Upper lobe of left lung (tissue), 6 donors: ENCODE measurements at regions not wholly inside any gene's neighbourhood (a gene's known extent, or its start where the extent isn't known, plus 50 kb on each side); places are given as distances from the start of the nearest gene placed in this dataset.

Experiments
- ATAC-seq, 2 donors: fragments of 200-7000 bp; cut with Tn5 transposase; one replicate each; pipeline ENCODE4 v1.9.1; 2022; ENCODE audit warnings: mild to moderate bottlenecking in 2 of 2, moderate library complexity in 2 of 2; ENCODE audit not compliant: low FRiP score in 2 of 2
- DNase-seq, 2 donors: peaks; one replicate each; pipeline ENCODE4 v3.0.0-alpha.2; 2019 to 2020
- H3K27ac ChIP-seq, 4 donors: fragments of 200-600 bp; sonication (generic); one replicate each; pipeline ENCODE4 v1.5.1; 2016 to 2019
- H3K27me3 ChIP-seq, 4 donors: fragments of 200-600 bp; sonication (generic); one replicate each; pipeline ENCODE4 v1.5.1; 2017 to 2019
- H3K36me3 ChIP-seq, 4 donors: fragments of 200-600 bp; sonication (generic); one replicate each; pipeline ENCODE4 v1.5.1; 2016 to 2019
- H3K4me1 ChIP-seq, 4 donors: fragments of 200-600 bp; sonication (generic); one replicate each; pipeline ENCODE4 v1.5.1; 2018 to 2019
- H3K4me3 ChIP-seq, 4 donors: fragments of 200-600 bp; sonication (generic); one replicate each; pipeline ENCODE4 v1.5.1; 2017 to 2019; ENCODE audit warnings: mild to moderate bottlenecking in 2 of 4, moderate library complexity in 1 of 4
- H3K9me3 ChIP-seq, 4 donors: fragments of 200-600 bp; sonication (generic); one replicate each; pipeline ENCODE4 v1.5.1; 2018 to 2019
- EP300 ChIP-seq, 4 donors: sonication (generic); formaldehyde crosslinking; IDR thresholded peaks; one replicate each; pipeline ENCODE4 v1.5.1; 2017; ENCODE audit warnings: antibody characterized with exemption in 4 of 4, control low read depth in 2 of 4
- POLR2A ChIP-seq, 4 donors: fragments of 450-650 bp; IDR thresholded peaks; one replicate each; pipeline ENCODE4 v1.5.1; 2016 to 2017; ENCODE audit warnings: antibody characterized with exemption in 4 of 4, mild to moderate bottlenecking in 2 of 4
- POLR2AphosphoS5 ChIP-seq, 2 donors: sonication (generic); formaldehyde crosslinking; IDR thresholded peaks; one replicate each; pipeline ENCODE4 v1.5.1; 2017; ENCODE audit warnings: antibody characterized with exemption in 2 of 2
- WGBS, 2 donors: methylation state at CpG; one replicate each; pipeline ENCODE4 v1.1.5; 2017 to 2018; 5-methylcytosine and 5-hydroxymethylcytosine counted together
- TF ChIP-seq, protein P1 (sequence below), 6 experiments: fragments of 450-650 bp in 4 of 6; fragments of 200-600 bp in 2 of 6; sonication (generic) in 2 of 6; IDR thresholded peaks; one replicate each; pipeline ENCODE4 v1.5.1; 2016 to 2019; ENCODE audit warnings: antibody characterized with exemption in 6 of 6
- donor health status: DM: no; HTN: no; CAD: no; lungs with moderate emphysema.
- donor health status: DM: no; HTN: yes; CAD: no; lungs with severe emphysema.

- Histone ChIP-seq H3K4me3 (no peak overlapping the region), H3K9me3 (no peaks in the 10 kb centered on the region), H3K27me3 (no peaks in the 10 kb centered on the region), H3K4me1 (no peaks in the 10 kb centered on the region), H3K36me3 (no peaks in the 10 kb centered on the region), H3K27ac (no peak overlapping the region)
- 85 to 100% methylated on average over 1 to 5 of the region's 5 CpGs for WGBS, 2 donors
- DNase-seq (no peak), ATAC-seq (no peak)
- TF ChIP-seq, protein P1, sequence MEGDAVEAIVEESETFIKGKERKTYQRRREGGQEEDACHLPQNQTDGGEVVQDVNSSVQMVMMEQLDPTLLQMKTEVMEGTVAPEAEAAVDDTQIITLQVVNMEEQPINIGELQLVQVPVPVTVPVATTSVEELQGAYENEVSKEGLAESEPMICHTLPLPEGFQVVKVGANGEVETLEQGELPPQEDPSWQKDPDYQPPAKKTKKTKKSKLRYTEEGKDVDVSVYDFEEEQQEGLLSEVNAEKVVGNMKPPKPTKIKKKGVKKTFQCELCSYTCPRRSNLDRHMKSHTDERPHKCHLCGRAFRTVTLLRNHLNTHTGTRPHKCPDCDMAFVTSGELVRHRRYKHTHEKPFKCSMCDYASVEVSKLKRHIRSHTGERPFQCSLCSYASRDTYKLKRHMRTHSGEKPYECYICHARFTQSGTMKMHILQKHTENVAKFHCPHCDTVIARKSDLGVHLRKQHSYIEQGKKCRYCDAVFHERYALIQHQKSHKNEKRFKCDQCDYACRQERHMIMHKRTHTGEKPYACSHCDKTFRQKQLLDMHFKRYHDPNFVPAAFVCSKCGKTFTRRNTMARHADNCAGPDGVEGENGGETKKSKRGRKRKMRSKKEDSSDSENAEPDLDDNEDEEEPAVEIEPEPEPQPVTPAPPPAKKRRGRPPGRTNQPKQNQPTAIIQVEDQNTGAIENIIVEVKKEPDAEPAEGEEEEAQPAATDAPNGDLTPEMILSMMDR (IDR thresholded peaks at IDR 0.05), result no peak
- TF ChIP-seq POLR2AphosphoS5 (IDR thresholded peaks at IDR 0.05), result no peak
- TF ChIP-seq POLR2A (IDR thresholded peaks at IDR 0.05), result no peak
- no peak for TF ChIP-seq EP300 (IDR thresholded peaks at IDR 0.05)
Observed at GRCh38 chr17:13106171-13106570, 88.3 kb upstream of the ELAC2 start.

GRCh38 chr17:13104576-13104975 lies 86.7 kb upstream of the ELAC2 start:
- Histone ChIP-seq H3K36me3 (no peaks in the 10 kb centered on the region), H3K27ac (no peak overlapping the region), H3K9me3 (no peaks in the 10 kb centered on the region), H3K4me3 (no peak overlapping the region), H3K27me3 (no peaks in the 10 kb centered on the region), H3K4me1 (no peaks in the 10 kb centered on the region)
- ATAC-seq, result no peak
- DNase-seq, result no peak
- 75 to 89% methylated on average over 3 of the region's 3 CpGs for WGBS, 2 donors
- TF ChIP-seq, protein P1 (IDR thresholded peaks at IDR 0.05), result no peak
- no peak for TF ChIP-seq EP300 (IDR thresholded peaks at IDR 0.05)
- TF ChIP-seq POLR2A (IDR thresholded peaks at IDR 0.05), result no peak
- TF ChIP-seq POLR2AphosphoS5 (IDR thresholded peaks at IDR 0.05), result no peak

DNA sequence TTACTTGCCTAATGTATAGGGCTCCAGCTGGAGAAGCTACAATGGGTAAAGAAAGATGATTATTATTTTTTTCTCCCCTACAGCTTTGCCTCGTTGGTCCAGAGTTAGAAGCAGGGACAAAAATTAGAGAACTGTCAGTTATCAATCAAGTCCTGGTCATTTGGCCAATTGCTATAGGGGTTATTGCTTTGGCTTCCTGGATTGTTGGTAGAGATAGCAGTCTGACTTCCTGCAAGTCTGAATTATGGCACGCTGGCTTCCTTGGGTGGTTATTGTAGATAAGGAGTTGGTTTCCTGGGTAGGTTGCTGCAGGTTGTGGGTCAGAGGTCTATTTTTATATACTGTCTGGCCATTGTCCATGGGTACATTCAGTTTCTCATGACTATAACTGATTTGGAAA lies 84.7 kb upstream of the ELAC2 start:
- TF ChIP-seq, protein P1 (IDR thresholded peaks at IDR 0.05), result no peak
- TF ChIP-seq EP300 (IDR thresholded peaks at IDR 0.05) (no peak), POLR2AphosphoS5 (IDR thresholded peaks at IDR 0.05) (no peak), POLR2A (IDR thresholded peaks at IDR 0.05) (no peak)
- Histone ChIP-seq H3K27me3 (no peaks in the 10 kb centered on the region), H3K27ac (no peak overlapping the region), H3K9me3 (no peaks in the 10 kb centered on the region), H3K36me3 (no peaks in the 10 kb centered on the region), H3K4me3 (no peak overlapping the region), H3K4me1 (no peaks in the 10 kb centered on the region)
- DNase-seq, result no peak
- ATAC-seq, result no peak
- WGBS, 2 donors, result 32 to 33% methylated on average over 2 of the region's 2 CpGs

- no peak overlapping the region for H3K27ac ChIP-seq
- no peaks in the 10 kb centered on the region for H3K4me1 ChIP-seq
- TF ChIP-seq POLR2AphosphoS5 (IDR thresholded peaks at IDR 0.05), result no peak
- no peak for TF ChIP-seq POLR2A (IDR thresholded peaks at IDR 0.05)
- TF ChIP-seq, protein P1 (IDR thresholded peaks at IDR 0.05), result no peak
- no peak for TF ChIP-seq EP300 (IDR thresholded peaks at IDR 0.05)
- no peaks in the 10 kb centered on the region for H3K9me3 ChIP-seq
- H3K36me3 ChIP-seq, result no peaks in the 10 kb centered on the region
- ATAC-seq, result no peak
- no peaks in the 10 kb centered on the region for H3K27me3 ChIP-seq
- DNase-seq, result no peak
- WGBS, 2 donors, result 79% methylated on average over 9 of the region's 9 CpGs
- no peak overlapping the region for H3K4me3 ChIP-seq
Observed at GRCh38 chr17:13099926-13100325, 82.1 kb upstream of the ELAC2 start.

- H3K27me3 ChIP-seq, result no peaks in the 10 kb centered on the region
- no peak for DNase-seq
- TF ChIP-seq POLR2A (IDR thresholded peaks at IDR 0.05) (no peak), POLR2AphosphoS5 (IDR thresholded peaks at IDR 0.05) (no peak), EP300 (IDR thresholded peaks at IDR 0.05) (no peak)
- TF ChIP-seq, protein P1 (IDR thresholded peaks at IDR 0.05), result no peak
- no peak overlapping the region for H3K27ac ChIP-seq
- WGBS, 2 donors, result 58 to 65% methylated on average over 10 of the region's 10 CpGs
- H3K4me1 ChIP-seq, result no peaks in the 10 kb centered on the region
- no peak for ATAC-seq
- H3K9me3 ChIP-seq, result no peaks in the 10 kb centered on the region
- no peaks in the 10 kb centered on the region for H3K36me3 ChIP-seq
- no peak overlapping the region for H3K4me3 ChIP-seq
Observed at GRCh38 chr17:13099089-13099735, 81.4 kb upstream of the ELAC2 start.
